Gastrocnemius medialis (tissue), 4 donors: ENCODE measurements at regions not wholly inside any gene's neighbourhood (a gene's known extent, or its start where the extent isn't known, plus 50 kb on each side); places are given as distances from the start of the nearest gene placed in this dataset.
"Not testable (repeated sequence)": the region's sequence is repeated elsewhere in the genome, so short reads cannot be mapped to it uniquely, and the experiment has no call there.

ENCODE experiments used
- ATAC-seq, 2 donors: fragments of 150-250 bp; one replicate each; pipeline ENCODE4 v1.9.1; 2016
- DNase-seq, 2 donors: peaks; one replicate each; pipeline ENCODE4 v3.0.0-alpha.2; 2019
- H3K27ac ChIP-seq, 4 donors: fragments of 200-600 bp; sonication (generic); 1 replicate in 1 of 4; 2 replicates in 3 of 4; pipeline ENCODE4 v1.5.1; 2016 to 2018; ENCODE audit warnings: mild to moderate bottlenecking in 2 of 4, moderate library complexity in 1 of 4
- H3K27me3 ChIP-seq, 3 donors: fragments of 200-600 bp; sonication (generic) in 2 of 3; 1 replicate in 1 of 3; 2 replicates in 2 of 3; pipeline versions ENCODE4 v1.5.1 to v1.6.0; 2016 to 2019; ENCODE audit warnings: mild to moderate bottlenecking in 1 of 3, moderate library complexity in 1 of 3
- H3K36me3 ChIP-seq, 2 donors: fragments of 200-600 bp; sonication (generic) in 1 of 2; one replicate each; pipeline ENCODE4 v1.5.1; 2017 to 2018
- H3K4me1 ChIP-seq, 2 donors: fragments of 200-600 bp; sonication (generic) in 1 of 2; one replicate each; pipeline ENCODE4 v1.5.1; 2016 to 2017; ENCODE audit warnings: mild to moderate bottlenecking in 2 of 2
- H3K4me3 ChIP-seq, 4 donors: fragments of 200-600 bp; sonication (generic) in 3 of 4; 1 replicate in 1 of 4; 2 replicates in 3 of 4; pipeline ENCODE4 v1.5.1; 2016 to 2019; ENCODE audit warnings: mild to moderate bottlenecking in 2 of 4
- H3K9me3 ChIP-seq, 3 donors: fragments of 200-600 bp; sonication (generic) in 2 of 3; 1 replicate in 1 of 3; 2 replicates in 2 of 3; pipeline ENCODE4 v1.5.1; 2016 to 2019
- POLR2A ChIP-seq, 2 donors: fragments of 450-650 bp; IDR thresholded peaks; one replicate each; pipeline ENCODE4 v1.6.1; 2017; ENCODE audit warnings: antibody characterized with exemption in 2 of 2, mild to moderate bottlenecking in 2 of 2, moderate library complexity in 2 of 2
- in situ Hi-C, 4 donors: fragments of 200-750 bp; cut with MboI; loops; one replicate each; pipeline versions ENCODE4 v1.15.0 to v1.8.0; 2017; ENCODE audit warnings: low sequenced_read_pairs in 4 of 4
- intact Hi-C: fragments of 100-400 bp; cut with DNase I; formaldehyde crosslinking; loops from one replicate; pipeline ENCODE4 v1.15.1; 2023; ENCODE audit warnings: low total_unique reads
- TF ChIP-seq, protein P1 (sequence below), 5 experiments: fragments of 450-650 bp in 3 of 5; fragments of 200-600 bp in 2 of 5; sonication (generic) in 2 of 5; IDR thresholded peaks in 4 of 5; conservative IDR thresholded peaks in 1 of 5; 1 replicate in 4 of 5; 2 replicates in 1 of 5; pipeline ENCODE4 v1.5.1; 2016 to 2019; ENCODE audit warnings: antibody characterized with exemption in 5 of 5, mild to moderate bottlenecking in 3 of 5, moderate library complexity in 3 of 5

DNA sequence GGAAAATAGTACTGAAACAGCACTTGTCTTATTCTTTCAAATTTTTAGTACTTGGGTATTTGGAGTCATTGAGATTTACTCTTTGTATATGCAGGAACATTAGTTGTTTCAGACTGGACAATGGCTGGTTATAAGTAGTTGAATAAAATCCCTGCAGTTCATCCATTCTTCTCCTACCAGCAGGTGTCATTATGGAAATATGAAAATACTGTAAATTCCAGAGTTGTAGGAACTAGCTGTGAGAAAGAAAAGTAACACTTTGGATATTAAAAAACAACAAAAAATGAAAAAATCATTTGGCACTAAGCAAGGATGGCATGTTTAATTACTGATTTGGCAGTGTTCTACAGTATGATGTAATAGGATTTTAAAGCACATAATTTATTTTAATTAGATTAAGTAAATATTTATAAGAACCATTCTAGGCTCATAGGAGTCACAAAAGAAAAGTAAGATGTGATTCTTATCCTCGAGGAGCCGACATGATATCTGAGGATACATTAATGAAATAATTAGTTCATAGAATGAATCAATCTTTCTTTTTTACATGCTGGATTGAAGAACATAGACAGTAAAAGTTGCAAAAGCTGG lies 155.3 kb downstream of the KCNRG start:
- Histone ChIP-seq H3K27ac (no peak overlapping the region), H3K9me3 (no peaks in the 10 kb centered on the region), H3K36me3 (no peaks in the 10 kb centered on the region), H3K4me3 (no peak overlapping the region), H3K27me3 (no peaks in the 10 kb centered on the region), H3K4me1 (no peaks in the 10 kb centered on the region)
- ATAC-seq (no peak), DNase-seq (no peak)
- intact Hi-C loops = no loop called here
- no peak for TF ChIP-seq POLR2A (IDR thresholded peaks at IDR 0.05)
- TF ChIP-seq, protein P1, sequence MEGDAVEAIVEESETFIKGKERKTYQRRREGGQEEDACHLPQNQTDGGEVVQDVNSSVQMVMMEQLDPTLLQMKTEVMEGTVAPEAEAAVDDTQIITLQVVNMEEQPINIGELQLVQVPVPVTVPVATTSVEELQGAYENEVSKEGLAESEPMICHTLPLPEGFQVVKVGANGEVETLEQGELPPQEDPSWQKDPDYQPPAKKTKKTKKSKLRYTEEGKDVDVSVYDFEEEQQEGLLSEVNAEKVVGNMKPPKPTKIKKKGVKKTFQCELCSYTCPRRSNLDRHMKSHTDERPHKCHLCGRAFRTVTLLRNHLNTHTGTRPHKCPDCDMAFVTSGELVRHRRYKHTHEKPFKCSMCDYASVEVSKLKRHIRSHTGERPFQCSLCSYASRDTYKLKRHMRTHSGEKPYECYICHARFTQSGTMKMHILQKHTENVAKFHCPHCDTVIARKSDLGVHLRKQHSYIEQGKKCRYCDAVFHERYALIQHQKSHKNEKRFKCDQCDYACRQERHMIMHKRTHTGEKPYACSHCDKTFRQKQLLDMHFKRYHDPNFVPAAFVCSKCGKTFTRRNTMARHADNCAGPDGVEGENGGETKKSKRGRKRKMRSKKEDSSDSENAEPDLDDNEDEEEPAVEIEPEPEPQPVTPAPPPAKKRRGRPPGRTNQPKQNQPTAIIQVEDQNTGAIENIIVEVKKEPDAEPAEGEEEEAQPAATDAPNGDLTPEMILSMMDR (IDR thresholded peaks at IDR 0.05 in 4 of 5, conservative IDR thresholded peaks at IDR 0.05 in 1 of 5) = peak in 1 of 5 experiments; percentile 27
- in situ Hi-C loops = loop anchor here in 1 of 4 donors (10.0 kb wide), 1 partner anchor 384 kb away; no protein-coding TSS in a partner anchor

DNA sequence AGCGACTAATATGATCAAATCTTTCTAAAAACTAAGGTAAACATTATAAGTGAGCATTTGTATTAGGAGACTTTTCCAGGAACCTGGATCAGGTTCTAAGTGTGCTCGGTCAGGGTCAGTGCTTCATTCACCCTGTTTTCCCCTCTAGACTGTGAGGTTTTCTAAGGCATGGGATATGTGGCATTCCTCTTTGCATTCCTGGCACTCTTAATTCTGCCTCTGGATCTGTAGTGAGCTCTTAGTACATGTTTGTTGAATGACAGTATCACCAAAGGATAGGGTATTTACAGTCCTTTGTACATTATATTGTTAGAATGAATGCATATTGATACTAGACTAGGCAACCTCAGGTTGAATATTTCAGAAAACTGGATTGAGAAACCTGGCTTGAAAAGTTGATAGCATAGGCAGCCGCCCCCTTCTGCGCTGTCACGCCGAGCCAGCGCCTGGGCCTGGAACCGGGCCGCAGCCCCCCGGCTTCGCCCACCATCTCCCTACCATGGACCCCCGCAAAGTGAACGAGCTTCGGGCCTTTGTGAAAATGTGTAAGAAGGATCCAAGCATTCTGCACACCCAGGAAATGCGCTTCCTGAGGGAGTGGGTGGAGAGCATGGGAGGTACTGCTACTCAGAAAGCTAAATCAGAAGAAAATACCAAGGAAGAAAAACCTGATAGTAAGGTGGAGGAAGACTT lies 156.5 kb downstream of the KCNRG start:
- ATAC-seq (no peak), DNase-seq (no peak)
- intact Hi-C loops = no loop called here
- Histone ChIP-seq H3K27me3 (no peaks in the 10 kb centered on the region), H3K27ac (no peak overlapping the region), H3K9me3 (no peaks in the 10 kb centered on the region), H3K36me3 (no peaks in the 10 kb centered on the region), H3K4me3 (no peak overlapping the region), H3K4me1 (no peaks in the 10 kb centered on the region)
- in situ Hi-C loops = loop anchor here in 1 of 4 donors (10.0 kb wide), 1 partner anchor 383 kb away; no protein-coding TSS in a partner anchor
- TF ChIP-seq POLR2A (IDR thresholded peaks at IDR 0.05) = no peak
- TF ChIP-seq, protein P1 (IDR thresholded peaks at IDR 0.05 in 4 of 5, conservative IDR thresholded peaks at IDR 0.05 in 1 of 5) = no peak

DNA sequence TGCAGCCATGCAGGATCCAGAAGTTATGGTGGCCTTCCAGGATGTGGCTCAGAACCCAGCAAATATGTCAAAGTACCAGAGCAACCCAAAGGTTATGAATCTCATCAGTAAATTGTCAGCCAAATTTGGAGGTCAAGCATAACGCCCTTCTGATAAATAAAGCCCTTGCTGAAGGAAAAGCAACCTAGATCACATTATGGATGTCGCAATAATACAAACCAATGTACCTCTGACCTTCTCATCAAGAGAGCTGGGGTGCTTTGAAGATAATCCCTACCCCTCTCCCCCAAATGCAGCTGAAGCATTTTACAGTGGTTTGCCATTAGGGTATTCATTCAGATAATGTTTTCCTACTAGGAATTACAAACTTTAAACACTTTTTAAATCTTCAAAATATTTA lies 157.8 kb downstream of the KCNRG start:
- DNase-seq, H3K27ac ChIP-seq, intact Hi-C loops, H3K27me3 ChIP-seq, H3K4me1 ChIP-seq, ATAC-seq, H3K4me3 ChIP-seq, H3K36me3 ChIP-seq, H3K9me3 ChIP-seq: not testable (repeated sequence)
- in situ Hi-C loops = loop anchor here in 1 of 4 donors (10.0 kb wide), 1 partner anchor 382 kb away; no protein-coding TSS in a partner anchor

DNA sequence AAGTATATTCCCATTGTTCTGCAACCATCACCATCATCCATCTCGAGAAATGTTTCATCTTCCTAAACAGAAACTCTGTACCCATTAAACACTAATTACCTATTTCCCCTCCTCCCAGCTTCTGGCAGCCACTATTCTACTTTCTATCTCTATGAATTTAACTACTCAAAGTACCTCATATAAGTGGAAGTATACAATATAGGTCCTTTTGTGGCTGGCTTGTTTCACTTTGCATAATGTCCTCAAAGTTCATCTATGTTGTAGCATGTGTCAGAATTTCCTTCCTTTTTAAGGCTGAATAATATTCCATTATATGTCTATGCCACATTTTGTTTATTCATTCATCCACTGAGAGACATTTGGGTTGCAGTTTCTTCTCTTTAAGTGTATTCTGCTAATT lies 159.4 kb downstream of the KCNRG start:
- ATAC-seq = no peak
- in situ Hi-C loops = loop anchor here in 1 of 4 donors (10.0 kb wide), 1 partner anchor 380 kb away; no protein-coding TSS in a partner anchor
- no peaks in the 10 kb centered on the region for H3K27me3 ChIP-seq
- intact Hi-C loops = no loop called here
- TF ChIP-seq, protein P1 (IDR thresholded peaks at IDR 0.05 in 4 of 5, conservative IDR thresholded peaks at IDR 0.05 in 1 of 5) = no peak
- TF ChIP-seq POLR2A (IDR thresholded peaks at IDR 0.05) = no peak
- no peak for DNase-seq
- no peaks in the 10 kb centered on the region for H3K36me3 ChIP-seq
- H3K4me1 ChIP-seq = no peaks in the 10 kb centered on the region
- H3K9me3 ChIP-seq = no peaks in the 10 kb centered on the region
- H3K27ac ChIP-seq = no peak overlapping the region
- no peak overlapping the region for H3K4me3 ChIP-seq

DNA sequence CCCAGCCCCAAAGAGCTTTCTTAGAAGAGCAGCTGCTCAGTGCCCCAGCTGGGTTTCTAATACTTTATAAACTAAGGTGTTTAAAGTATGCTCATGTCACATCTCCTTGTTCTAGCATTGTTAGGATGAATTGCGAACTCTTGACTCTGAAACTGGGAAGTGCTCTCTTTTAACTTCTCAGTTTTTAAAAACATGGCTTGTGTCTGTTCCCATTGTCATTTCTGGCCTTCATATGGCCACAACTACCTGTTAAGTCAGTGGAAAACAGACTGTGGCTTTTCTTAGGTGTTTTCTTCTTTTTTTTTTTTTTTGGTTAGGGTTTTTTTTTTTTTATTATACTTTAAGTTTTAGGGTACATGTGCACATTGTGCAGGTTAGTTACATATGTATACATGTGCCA lies 164.7 kb downstream of the KCNRG start:
- H3K4me1 ChIP-seq = no peaks in the 10 kb centered on the region
- no peak for TF ChIP-seq POLR2A (IDR thresholded peaks at IDR 0.05)
- TF ChIP-seq, protein P1 (IDR thresholded peaks at IDR 0.05 in 4 of 5, conservative IDR thresholded peaks at IDR 0.05 in 1 of 5) = no peak
- H3K27me3 ChIP-seq = no peaks in the 10 kb centered on the region
- ATAC-seq = no peak
- H3K27ac ChIP-seq = no peak overlapping the region
- intact Hi-C loops = no loop called here
- in situ Hi-C loops = loop anchor here in 1 of 4 donors (10.0 kb wide), 1 partner anchor 375 kb away; no protein-coding TSS in a partner anchor
- DNase-seq = no peak
- no peak overlapping the region for H3K4me3 ChIP-seq
- H3K36me3 ChIP-seq = no peaks in the 10 kb centered on the region
- no peaks in the 10 kb centered on the region for H3K9me3 ChIP-seq

DNA sequence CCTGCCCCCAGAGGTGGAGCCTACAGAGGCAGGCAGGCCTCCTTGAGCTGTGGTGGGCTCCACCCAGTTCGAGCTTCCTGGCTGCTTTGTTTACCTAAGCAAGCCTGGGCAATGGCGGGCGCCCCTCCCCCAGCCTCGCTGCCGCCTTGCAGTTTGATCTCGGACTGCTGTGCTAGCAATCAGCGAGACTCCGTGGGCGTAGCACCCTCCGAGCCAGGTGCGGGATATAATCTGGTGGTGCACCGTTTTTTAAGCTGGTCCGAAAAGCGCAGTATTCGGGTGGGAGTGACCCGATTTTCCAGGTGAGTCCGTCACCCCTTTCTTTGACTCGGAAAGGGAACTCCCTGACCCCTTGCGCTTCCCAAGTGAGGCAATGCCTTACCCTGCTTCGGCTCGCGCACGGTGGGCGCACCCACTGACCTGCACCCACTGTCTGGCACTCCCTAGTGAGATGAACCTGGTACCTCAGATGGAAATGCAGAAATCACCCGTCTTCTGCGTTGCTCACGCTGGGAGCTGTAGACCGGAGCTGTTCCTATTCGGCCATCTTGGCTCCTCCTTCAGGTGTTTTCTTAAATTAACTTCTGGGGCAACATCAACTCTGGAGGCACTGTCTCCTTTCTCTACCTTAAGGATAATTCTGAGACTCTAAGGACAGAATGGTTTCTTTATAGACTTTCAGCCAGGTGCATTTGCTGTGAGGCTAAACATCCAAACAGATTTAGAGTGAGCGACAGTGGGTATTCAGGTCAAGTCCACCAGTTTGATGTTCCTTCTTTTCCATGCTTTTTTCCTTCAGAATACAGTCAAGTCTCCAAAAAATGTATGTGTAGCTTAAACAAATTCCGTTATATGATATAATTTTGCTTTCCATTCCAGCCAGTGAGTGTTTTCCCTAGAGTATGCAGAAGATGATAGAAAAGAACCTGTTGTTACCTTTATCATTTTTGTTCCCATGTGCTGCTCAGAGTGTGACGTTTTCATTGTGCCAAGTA lies 170.8 kb downstream of the KCNRG start:
- H3K27me3 ChIP-seq, H3K36me3 ChIP-seq, H3K27ac ChIP-seq, in situ Hi-C loops, H3K9me3 ChIP-seq, H3K4me3 ChIP-seq, H3K4me1 ChIP-seq, ATAC-seq, DNase-seq, intact Hi-C loops: not testable (repeated sequence)
